NCI-H1048 (cell line): ENCODE measurements at regions not wholly inside any gene's neighbourhood (a gene's known extent, or its start where the extent isn't known, plus 50 kb on each side); places are given as distances from the start of the nearest gene placed in this dataset.

Source experiments
- DNase-seq: peaks from one replicate; lab custom pipeline; 2025; lab: John Stamatoyannopoulos, UW

GRCh38 chr9:89722712-89723111 lies 117.9 kb downstream of the GADD45G start:
- no peak for DNase-seq

GRCh38 chr9:89723469-89724100 lies 118.8 kb downstream of the GADD45G start:
- no peak for DNase-seq

GRCh38 chr9:89724659-89725058 lies 119.8 kb downstream of the GADD45G start:
- no peak for DNase-seq

- no peak for DNase-seq
Observed at GRCh38 chr9:89725271-89725670, 120.5 kb downstream of the GADD45G start.

- no peak for DNase-seq
Observed at GRCh38 chr9:89729954-89730530, 125.2 kb downstream of the GADD45G start.

GRCh38 chr9:89730715-89731114 lies 125.9 kb downstream of the GADD45G start:
- no peak for DNase-seq

GRCh38 chr9:89731262-89732182 lies 126.7 kb downstream of the GADD45G start:
- DNase-seq: no peak

- no peak for DNase-seq
Observed at GRCh38 chr9:89732295-89732938, 127.6 kb downstream of the GADD45G start.

- DNase-seq: no peak
Observed at GRCh38 chr9:89732939-89733324, 128.1 kb downstream of the GADD45G start.

GRCh38 chr9:89734600-89735041 lies 129.8 kb downstream of the GADD45G start:
- DNase-seq: no peak

- DNase-seq: no peak
Observed at GRCh38 chr9:89738137-89738932, 133.5 kb downstream of the GADD45G start.

GRCh38 chr9:89739511-89739910 lies 134.7 kb downstream of the GADD45G start:
- DNase-seq: no peak

GRCh38 chr9:89739916-89740315 lies 135.1 kb downstream of the GADD45G start:
- no peak for DNase-seq

- no peak for DNase-seq
Observed at GRCh38 chr9:89740722-89741121, 135.9 kb downstream of the GADD45G start.

- DNase-seq: no peak
Observed at GRCh38 chr9:89742660-89743059, 137.8 kb downstream of the GADD45G start.

GRCh38 chr9:89743216-89743572 lies 138.4 kb downstream of the GADD45G start:
- DNase-seq: no peak

- no peak for DNase-seq
Observed at GRCh38 chr9:89743573-89744254, 138.9 kb downstream of the GADD45G start.

GRCh38 chr9:89744255-89744648 lies 139.4 kb downstream of the GADD45G start:
- no peak for DNase-seq

- no peak for DNase-seq
Observed at GRCh38 chr9:89744730-89745129, 139.9 kb downstream of the GADD45G start.

GRCh38 chr9:89745601-89746376 lies 141.0 kb downstream of the GADD45G start:
- no peak for DNase-seq
